Activated naive CD4-positive, alpha-beta T cell treated with anti-CD3 and anti-CD28 coated beads, Interleukin-2, amount 50 U/mL, for 72 hours (primary cell): ENCODE measurements at regions not wholly inside any gene's neighbourhood (a gene's known extent, or its start where the extent isn't known, plus 50 kb on each side); places are given as distances from the start of the nearest gene placed in this dataset.

ENCODE experiments used
- ATAC-seq, 2 donors: fragments of 150-1000 bp; cut with Tn5 transposase; 2 replicates each; pipeline ENCODE4 v1.10.0; 2021; ENCODE audit warnings: mild to moderate bottlenecking in 2 of 2, moderate library complexity in 2 of 2
- DNase-seq, 2 donors: peaks; one replicate each; pipeline ENCODE4 v3.0.0; 2021 to 2022; ENCODE audit warnings: low spot score in 2 of 2
- H3K27ac Mint-ChIP-seq, 2 donors: one replicate each; pipeline ENCODE4 v1.8.0; 2022; ENCODE audit warnings: mild to moderate bottlenecking in 2 of 2, mixed read lengths in 2 of 2
- H3K36me3 Mint-ChIP-seq, 2 donors: one replicate each; pipeline ENCODE4 v1.8.0; 2022; ENCODE audit warnings: mixed read lengths in 2 of 2
- H3K9me3 Mint-ChIP-seq, 2 donors: one replicate each; pipeline ENCODE4 v1.8.0; 2022; ENCODE audit warnings: mixed read lengths in 2 of 2

- ATAC-seq, result no peak
- no peak for DNase-seq
- Mint-ChIP-seq H3K36me3 (peaks cover 0 to 41% of the 10 kb centered on the region in 2 donors), H3K9me3 (peaks cover 0 to 12% of the 10 kb centered on the region in 2 donors), H3K27ac (peak overlapping the region in 1 of 2 donors; percentile 72)
Observed at GRCh38 chr11:95675585-95675984, 114.0 kb downstream of the FAM76B start.

GRCh38 chr11:95674657-95675358, 114.8 kb downstream of the FAM76B start:
- Mint-ChIP-seq H3K36me3 (peaks cover 0 to 44% of the 10 kb centered on the region in 2 donors), H3K9me3 (peaks cover 0 to 12% of the 10 kb centered on the region in 2 donors), H3K27ac (peak overlapping the region; percentile 72 to 90)
- DNase-seq, result peak in 1 of 2 donors; percentile 41
- ATAC-seq, result peak; percentile 91 to 92

GRCh38 chr11:95671768-95672167, 117.8 kb downstream of the FAM76B start:
- H3K36me3 Mint-ChIP-seq, result peaks cover 0 to 30% of the 10 kb centered on the region in 2 donors
- no peak for DNase-seq
- peaks cover 4 to 16% of the 10 kb centered on the region in 2 donors for H3K9me3 Mint-ChIP-seq
- no peak for ATAC-seq
- H3K27ac Mint-ChIP-seq, result no peak overlapping the region

DNA sequence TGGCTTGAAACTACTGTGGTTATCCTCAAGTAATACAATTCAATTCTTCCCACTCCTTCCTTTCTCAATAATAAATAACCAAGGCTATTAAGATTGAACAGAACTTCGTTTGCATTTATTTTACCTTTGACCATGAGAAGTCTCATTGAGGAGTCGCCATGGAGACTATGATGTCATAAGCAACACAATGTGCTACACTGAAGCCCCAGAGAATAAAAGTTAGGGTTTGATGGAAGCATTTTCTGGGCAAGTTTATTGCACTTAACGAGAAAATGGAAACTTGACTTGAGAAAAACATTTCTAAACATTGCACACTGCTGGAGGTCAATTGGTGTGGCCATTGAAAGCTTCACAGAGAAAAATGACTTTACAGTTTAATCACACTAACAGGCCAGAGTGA, 121.5 kb downstream of the FAM76B start:
- ATAC-seq (no peak), DNase-seq (no peak)
- no peak overlapping the region for H3K27ac Mint-ChIP-seq
- peaks cover 4 to 28% of the 10 kb centered on the region in 2 donors for H3K9me3 Mint-ChIP-seq
- H3K36me3 Mint-ChIP-seq, result peaks cover 5 to 23% of the 10 kb centered on the region in 2 donors

DNA sequence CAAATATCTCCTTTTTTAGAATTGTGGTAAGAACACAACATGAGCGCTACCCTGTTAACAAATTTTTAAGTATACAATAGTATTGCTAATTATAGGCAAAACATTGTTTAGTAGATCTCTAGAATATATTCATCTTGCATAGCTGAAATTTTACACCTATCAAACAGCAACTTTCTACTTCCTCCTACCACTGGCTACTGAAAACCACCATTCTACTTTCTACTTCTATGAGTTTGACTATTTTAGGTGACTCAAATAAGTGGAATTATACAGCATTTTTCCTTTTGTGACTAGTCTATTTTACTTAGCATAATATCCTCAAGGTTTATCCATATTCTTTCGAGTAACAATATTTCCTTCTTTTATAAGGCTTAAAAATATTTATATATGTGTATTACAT, 128.4 kb downstream of the FAM76B start:
- Mint-ChIP-seq H3K36me3 (peaks cover 5 to 31% of the 10 kb centered on the region in 2 donors), H3K27ac (no peak overlapping the region), H3K9me3 (peaks cover 0 to 23% of the 10 kb centered on the region in 2 donors)
- DNase-seq (no peak), ATAC-seq (peak; percentile 41 to 75)

DNA sequence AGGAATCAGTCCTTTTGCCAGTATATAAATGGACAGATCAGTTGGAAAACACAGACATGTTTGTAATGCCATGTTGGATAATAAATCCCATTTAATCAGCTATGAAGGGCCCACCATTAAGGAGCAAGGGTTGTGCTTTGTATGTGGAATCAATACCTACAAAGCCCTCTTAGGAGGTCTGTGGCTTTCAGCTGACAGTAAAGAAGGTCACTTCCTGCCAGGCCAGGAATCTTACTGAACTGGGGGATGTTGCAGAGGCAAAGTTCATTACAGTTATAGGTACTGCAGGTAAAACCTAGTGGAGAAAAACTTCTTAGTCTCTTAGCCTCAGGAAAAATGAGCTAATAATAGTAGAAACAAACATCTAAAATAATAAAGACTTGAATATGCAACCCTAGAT, 129.5 kb downstream of the FAM76B start:
- no peak for ATAC-seq

GRCh38 chr11:95659088-95659487, 130.5 kb downstream of the FAM76B start:
- DNase-seq (no peak), ATAC-seq (peak; percentile 44 to 56)
- Mint-ChIP-seq H3K36me3 (peaks cover 0 to 12% of the 10 kb centered on the region in 2 donors), H3K27ac (peak overlapping the region in 1 of 2 donors; percentile 64), H3K9me3 (peaks cover 0 to 5% of the 10 kb centered on the region in 2 donors)

More for the DNA sequence above, 129.5 kb downstream of the FAM76B start:
- H3K9me3 Mint-ChIP-seq, result peaks cover 0 to 13% of the 10 kb centered on the region in 2 donors
- no peak overlapping the region for H3K27ac Mint-ChIP-seq
- peaks cover 0 to 20% of the 10 kb centered on the region in 2 donors for H3K36me3 Mint-ChIP-seq
- no peak for DNase-seq

GRCh38 chr11:95655536-95655935, 134.0 kb downstream of the FAM76B start:
- DNase-seq (no peak), ATAC-seq (no peak)
- Mint-ChIP-seq H3K27ac (no peak overlapping the region), H3K9me3 (peaks cover 0 to 5% of the 10 kb centered on the region in 2 donors), H3K36me3 (peaks cover 0 to 12% of the 10 kb centered on the region in 2 donors)

DNA sequence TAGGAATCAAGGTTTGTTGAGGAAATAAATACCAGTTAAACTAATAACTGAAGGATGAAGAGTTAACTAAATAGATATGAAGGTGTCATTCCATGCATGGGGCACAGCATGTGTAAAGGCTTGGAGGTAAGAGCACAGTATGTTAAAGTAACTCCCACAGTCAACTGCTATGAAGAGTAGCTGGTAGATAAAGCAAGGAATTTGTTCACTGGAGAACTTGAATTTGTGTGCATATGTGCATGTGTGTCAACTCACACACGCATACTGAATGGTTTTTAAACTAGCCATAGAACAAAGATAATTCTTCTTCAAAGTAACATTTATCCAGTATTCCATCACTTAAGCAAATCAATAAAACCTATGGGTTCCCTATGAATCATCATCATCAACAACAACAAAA, 135.9 kb downstream of the FAM76B start:
- Mint-ChIP-seq H3K27ac (no peak overlapping the region), H3K9me3 (peaks cover 0 to 5% of the 10 kb centered on the region in 2 donors), H3K36me3 (peaks cover 0 to 7% of the 10 kb centered on the region in 2 donors)
- DNase-seq, result no peak
- ATAC-seq, result no peak

GRCh38 chr11:95653099-95653498, 136.5 kb downstream of the FAM76B start:
- peaks cover 0 to 5% of the 10 kb centered on the region in 2 donors for H3K36me3 Mint-ChIP-seq
- H3K27ac Mint-ChIP-seq, result no peak overlapping the region
- DNase-seq, result no peak
- ATAC-seq, result no peak
- H3K9me3 Mint-ChIP-seq, result peaks cover 0 to 5% of the 10 kb centered on the region in 2 donors

DNA sequence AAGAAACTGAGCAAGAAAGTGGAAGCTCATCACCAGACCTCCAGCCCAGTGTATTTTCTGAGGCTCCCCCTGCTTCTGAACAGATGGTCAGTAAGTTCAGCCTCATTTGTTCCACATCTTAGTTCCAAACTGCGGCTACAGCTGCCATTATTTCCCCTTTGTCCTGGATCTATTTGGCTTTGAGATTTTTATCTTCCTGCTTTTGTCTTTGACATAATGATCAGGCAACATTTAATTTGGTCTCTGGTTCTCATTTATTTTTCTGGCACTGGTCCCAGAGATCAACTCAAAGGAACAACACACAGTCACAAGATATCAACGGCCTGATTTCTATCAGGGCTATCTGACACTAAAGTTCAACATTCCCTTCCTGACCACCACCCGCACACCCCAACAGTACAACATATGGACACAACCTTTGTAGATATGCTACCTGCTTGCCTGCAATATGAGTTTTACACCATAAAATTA, 137.5 kb downstream of the FAM76B start:
- Mint-ChIP-seq H3K36me3 (peaks cover 0 to 5% of the 10 kb centered on the region in 2 donors), H3K27ac (no peak overlapping the region), H3K9me3 (peaks cover 0 to 5% of the 10 kb centered on the region in 2 donors)
- DNase-seq (no peak), ATAC-seq (no peak)

DNA sequence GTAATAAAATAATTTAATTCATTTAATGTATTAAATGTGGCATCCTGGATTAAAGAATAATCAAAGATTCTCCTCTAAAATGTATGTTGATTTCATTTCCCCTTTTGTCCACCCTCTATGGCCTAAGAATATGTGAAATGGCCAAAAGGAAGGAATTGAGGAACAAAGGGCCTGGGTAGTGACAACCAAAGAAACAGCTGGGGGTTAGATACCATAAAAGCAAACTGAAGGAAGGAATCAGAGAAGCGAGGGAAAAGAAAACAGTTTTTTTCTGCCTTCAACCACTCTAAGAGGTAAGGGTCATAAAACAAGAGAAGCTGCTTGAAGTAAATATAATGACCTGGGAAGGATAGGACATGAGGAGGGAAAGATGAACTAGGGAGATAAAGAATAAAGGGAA, 139.3 kb downstream of the FAM76B start:
- Mint-ChIP-seq H3K9me3 (peaks cover 0 to 4% of the 10 kb centered on the region in 2 donors), H3K27ac (no peak overlapping the region), H3K36me3 (peaks cover 0 to 7% of the 10 kb centered on the region in 2 donors)
- DNase-seq (no peak), ATAC-seq (no peak)

- Mint-ChIP-seq H3K36me3 (peaks cover 5 to 14% of the 10 kb centered on the region in 2 donors), H3K27ac (no peak overlapping the region), H3K9me3 (peaks cover 0 to 11% of the 10 kb centered on the region in 2 donors)
- ATAC-seq (no peak), DNase-seq (no peak)
Observed at GRCh38 chr11:95647871-95648270, 141.7 kb downstream of the FAM76B start.

DNA sequence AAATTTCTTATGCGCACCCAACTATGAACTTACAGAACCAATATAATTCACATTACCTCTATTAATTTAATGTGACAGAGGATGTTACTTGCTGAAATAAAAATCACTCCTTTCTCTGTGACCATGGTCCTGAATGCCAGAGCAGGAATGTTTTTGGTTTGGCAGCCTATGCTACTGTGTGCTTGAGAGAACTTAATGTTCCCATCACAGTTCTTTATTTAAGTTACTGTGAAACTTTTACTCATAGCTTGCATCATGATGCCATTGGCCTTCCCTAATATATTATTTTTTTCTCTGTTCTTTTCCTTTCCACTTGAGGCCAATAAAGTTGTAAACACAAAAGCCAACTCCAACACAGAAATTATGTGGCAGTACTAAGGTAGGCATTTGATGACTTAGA, 142.2 kb downstream of the FAM76B start:
- peaks cover 5 to 19% of the 10 kb centered on the region in 2 donors for H3K36me3 Mint-ChIP-seq
- H3K9me3 Mint-ChIP-seq, result peaks cover 0 to 11% of the 10 kb centered on the region in 2 donors
- no peak overlapping the region for H3K27ac Mint-ChIP-seq
- DNase-seq (no peak), ATAC-seq (no peak)

- Mint-ChIP-seq H3K27ac (peak overlapping the region; percentile 56 to 67), H3K36me3 (peaks cover 11 to 39% of the 10 kb centered on the region in 2 donors), H3K9me3 (peaks cover 12 to 24% of the 10 kb centered on the region in 2 donors)
- peak; percentile 93 to 98 for ATAC-seq
- peak in 1 of 2 donors; percentile 22 for DNase-seq
Observed at GRCh38 chr11:95641495-95641894, 148.1 kb downstream of the FAM76B start.

GRCh38 chr11:95638501-95638900, 151.1 kb downstream of the FAM76B start:
- peaks cover 12 to 17% of the 10 kb centered on the region in 2 donors for H3K9me3 Mint-ChIP-seq

DNA sequence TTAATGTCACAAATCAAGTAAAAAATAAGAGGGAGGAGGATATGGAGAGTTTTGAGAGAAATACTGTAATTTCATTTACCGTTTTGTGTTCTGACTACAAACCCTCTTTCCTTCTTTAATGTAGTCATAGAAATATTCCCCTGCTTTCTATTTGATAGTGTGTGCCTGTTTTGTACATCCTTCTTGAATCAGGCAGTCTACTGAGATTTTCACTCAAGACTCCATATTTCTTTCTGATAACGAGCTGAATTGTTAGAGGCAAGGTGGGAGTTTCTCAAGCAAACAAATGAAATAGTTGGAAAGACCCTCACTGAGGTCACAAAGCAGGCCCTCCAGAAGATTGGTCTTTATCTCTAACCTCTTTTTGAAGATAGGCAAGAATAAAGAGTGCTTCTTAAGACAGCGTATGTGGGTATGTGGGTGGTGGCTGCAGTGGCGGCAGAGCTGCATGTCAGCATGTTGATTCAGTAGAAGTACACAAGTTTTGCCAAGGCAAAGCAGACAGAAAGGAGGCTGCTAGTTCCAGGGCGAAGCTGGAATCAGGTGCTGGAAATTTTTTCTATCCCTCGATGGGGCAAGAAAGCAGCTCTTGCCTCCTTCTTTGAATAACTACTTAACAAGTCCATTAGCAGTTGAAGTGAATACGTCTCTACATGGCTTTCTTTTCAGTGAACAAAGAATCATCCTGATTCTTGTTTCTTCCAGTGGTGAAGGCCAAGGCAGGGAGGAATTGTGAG, 164.2 kb downstream of the FAM76B start:
- ATAC-seq (no peak), DNase-seq (no peak)
- H3K9me3 Mint-ChIP-seq, result no peaks in the 10 kb centered on the region
- H3K36me3 Mint-ChIP-seq, result peaks cover 0 to 6% of the 10 kb centered on the region in 2 donors
- H3K27ac Mint-ChIP-seq, result no peak overlapping the region

More at GRCh38 chr11:95638501-95638900, 151.1 kb downstream of the FAM76B start:
- ATAC-seq, result no peak
- no peak for DNase-seq
- Mint-ChIP-seq H3K36me3 (peaks cover 5 to 30% of the 10 kb centered on the region in 2 donors), H3K27ac (no peak overlapping the region)
